IMR-90 (cell line): ENCODE measurements at regions not wholly inside any gene's neighbourhood (a gene's known extent, or its start where the extent isn't known, plus 50 kb on each side); places are given as distances from the start of the nearest gene placed in this dataset.

Source experiments
- ATAC-seq: fragments of 200-7000 bp; cut with Tn5 transposase; 2 replicates; pipeline ENCODE4 v1.9.1; 2020; ENCODE audit warnings: low read depth, mild to moderate bottlenecking, moderate library complexity
- BruUV-seq: library from RNA; stranded (reverse); fragments of 400-500 nt; replicated peaks from 2 replicates; lab custom pipeline; 2021; lab: Mats Ljungman, UMichigan
- CTCF ChIA-PET: fragments of 300-600 bp; formaldehyde crosslinking; extraction: SDS; loops from one replicate; lab custom pipeline; 2021; ENCODE audit warnings: antibody characterized with exemption; lab: Yijun Ruan, JAX
- POLR2A ChIA-PET: fragments of 300-600 bp; sonication (Branson Sonifier 250); formaldehyde crosslinking; loops from one replicate; lab custom pipeline; 2022; ENCODE audit warnings: antibody characterized with exemption; ENCODE audit not compliant: unreplicated experiment; lab: Charles Lee
- DNase-seq: peaks from one replicate; pipeline ENCODE4 v3.0.0; 2013
- H2AFZ ChIP-seq: replicated peaks from 2 replicates; pipeline ENCODE3; 2013; ENCODE audit warnings: low read length, mild to moderate bottlenecking; ENCODE audit not compliant: poor library complexity
- H2AK5ac ChIP-seq: 2 replicates; pipeline ENCODE4 v1.6.1; 2013; ENCODE audit warnings: low read depth, low read length, inconsistent platforms
- H2AK9ac ChIP-seq: replicated peaks from 2 replicates; pipeline ENCODE3; 2013; ENCODE audit warnings: mild to moderate bottlenecking, low read depth, low read length, moderate library complexity; ENCODE audit not compliant: poor library complexity
- H2BK120ac ChIP-seq: 2 replicates; pipeline ENCODE4 v1.6.1; 2013; ENCODE audit warnings: low read depth, low read length, inconsistent platforms
- H2BK15ac ChIP-seq: 3 replicates; pipeline ENCODE4 v1.6.1; 2013; ENCODE audit warnings: low read depth, low read length, inconsistent platforms
- H2BK20ac ChIP-seq: 2 replicates; pipeline ENCODE4 v1.6.1; 2013; ENCODE audit warnings: low read depth, mild to moderate bottlenecking, inconsistent platforms, low read length, moderate library complexity
- H2BK5ac ChIP-seq: 2 replicates; pipeline ENCODE4 v1.6.1; 2013; ENCODE audit warnings: mild to moderate bottlenecking, low read depth, low read length, inconsistent platforms; ENCODE audit not compliant: poor library complexity, severe bottlenecking
- H3K14ac ChIP-seq: replicated peaks from 2 replicates; pipeline ENCODE4 v1.6.1; 2013; ENCODE audit warnings: low read depth, low read length, inconsistent platforms
- H3K18ac ChIP-seq: 2 replicates; pipeline ENCODE4 v1.6.1; 2013; ENCODE audit warnings: low read depth, low read length, control low read depth
- H3K23ac ChIP-seq: 2 replicates; pipeline ENCODE4 v1.6.1; 2013; ENCODE audit warnings: low read depth, low read length, inconsistent platforms
- H3K27ac ChIP-seq: 2 replicates; pipeline ENCODE4 v1.5.1; 2013; ENCODE audit warnings: mild to moderate bottlenecking, control low read depth, low read length; ENCODE audit not compliant: insufficient read depth
- H3K27me3 ChIP-seq: 2 replicates; pipeline ENCODE4 v1.6.1; 2013; ENCODE audit warnings: low read length; ENCODE audit not compliant: control insufficient read depth, insufficient read depth
- H3K36me3 ChIP-seq: 2 replicates; pipeline ENCODE4 v1.6.1; 2013; ENCODE audit warnings: low read length, mixed read lengths; ENCODE audit not compliant: control insufficient read depth, insufficient read depth
- H3K4ac ChIP-seq: 2 replicates; pipeline ENCODE4 v1.6.1; 2013; ENCODE audit warnings: low read depth, low read length, inconsistent platforms
- H3K4me1 ChIP-seq: 2 replicates; pipeline ENCODE4 v1.6.1; 2013; ENCODE audit warnings: low read length, mixed read lengths; ENCODE audit not compliant: control insufficient read depth, insufficient read depth
- H3K4me2 ChIP-seq: 2 replicates; pipeline ENCODE4 v1.6.1; 2013; ENCODE audit warnings: low read depth, mild to moderate bottlenecking, control low read depth, low read length, moderate library complexity
- H3K4me3 ChIP-seq: 2 replicates; pipeline ENCODE4 v1.5.1; 2013; ENCODE audit warnings: low read depth, mild to moderate bottlenecking, control low read depth, low read length, moderate library complexity; ENCODE audit not compliant: insufficient read depth
- H3K56ac ChIP-seq: 2 replicates; pipeline ENCODE4 v1.6.1; 2013; ENCODE audit warnings: low read length, inconsistent platforms; ENCODE audit not compliant: insufficient read depth; ENCODE audit errors: extremely low read depth
- H3K79me1 ChIP-seq, 2 experiments: 2 replicates each; pipeline ENCODE4 v1.6.1; 2013; ENCODE audit warnings: low read length in 2 of 2, inconsistent platforms in 1 of 2, low read depth in 1 of 2
- H3K9ac ChIP-seq: 2 replicates; pipeline ENCODE4 v1.6.1; 2013; ENCODE audit warnings: low read depth, low read length, control low read depth
- H3K9me1 ChIP-seq: 2 replicates; pipeline ENCODE4 v1.6.1; 2013; ENCODE audit warnings: low read length, inconsistent platforms; ENCODE audit not compliant: insufficient read depth
- H3K9me3 ChIP-seq: 2 replicates; pipeline ENCODE4 v1.6.1; 2013; ENCODE audit warnings: low read length; ENCODE audit not compliant: control insufficient read depth, insufficient read depth
- H4K20me1 ChIP-seq: 2 replicates; pipeline ENCODE4 v1.6.1; 2013; ENCODE audit warnings: low read length, inconsistent platforms; ENCODE audit not compliant: insufficient read depth
- H4K5ac ChIP-seq: 2 replicates; pipeline ENCODE4 v1.6.1; 2013; ENCODE audit warnings: mild to moderate bottlenecking, low read depth, low read length, control low read depth
- H4K8ac ChIP-seq, 2 experiments: 2 replicates each; pipeline ENCODE4 v1.6.1; 2013; ENCODE audit warnings: low read depth in 2 of 2, low read length in 2 of 2, control low read depth in 1 of 2, inconsistent platforms in 1 of 2
- H4K91ac ChIP-seq: 2 replicates; pipeline ENCODE4 v1.6.1; 2013; ENCODE audit warnings: low read depth, low read length, inconsistent platforms; ENCODE audit not compliant: insufficient read depth
- BHLHE40 ChIP-seq: fragments of 150-350 bp; IDR thresholded peaks from 2 replicates; pipeline ENCODE4 v1.6.1; 2016; ENCODE audit warnings: mild to moderate bottlenecking, low read depth, low read length
- CEBPB ChIP-seq: IDR thresholded peaks from 2 replicates; pipeline ENCODE4 v1.6.1; 2012; ENCODE audit warnings: low read depth, low read length, improper control_type of control experiment
- CHD1 ChIP-seq: IDR thresholded peaks from 2 replicates; pipeline ENCODE4 v1.6.1; 2012; ENCODE audit warnings: low read depth, low read length, improper control_type of control experiment
- FOS ChIP-seq: fragments of 150-350 bp; IDR thresholded peaks from 2 replicates; pipeline ENCODE4 v1.6.1; 2016; ENCODE audit warnings: low read depth, low read length
- MAFK ChIP-seq: IDR thresholded peaks from 2 replicates; pipeline ENCODE4 v1.6.1; 2012; ENCODE audit warnings: low read depth, low read length, improper control_type of control experiment
- MAZ ChIP-seq: IDR thresholded peaks from 2 replicates; pipeline ENCODE4 v1.6.1; 2012; ENCODE audit warnings: low read depth, mild to moderate bottlenecking, low read length, improper control_type of control experiment, moderate library complexity, borderline replicate concordance
- MXI1 ChIP-seq: IDR thresholded peaks from 2 replicates; pipeline ENCODE4 v1.6.1; 2012; ENCODE audit warnings: low read depth, mild to moderate bottlenecking, low read length, moderate library complexity, borderline replicate concordance
- NFE2L2 ChIP-seq: fragments of 150-350 bp; IDR thresholded peaks from 2 replicates; pipeline ENCODE4 v1.6.1; 2016; ENCODE audit warnings: low read depth, mild to moderate bottlenecking, low read length
- POLR2A ChIP-seq: IDR thresholded peaks from 2 replicates; pipeline ENCODE4 v1.6.1; 2012; ENCODE audit warnings: mild to moderate bottlenecking, low read depth, low read length
- RAD21 ChIP-seq: IDR thresholded peaks from 2 replicates; pipeline ENCODE4 v1.6.1; 2012; ENCODE audit warnings: low read length, improper control_type of control experiment
- RCOR1 ChIP-seq: IDR thresholded peaks from 2 replicates; pipeline ENCODE4 v1.6.1; 2012; ENCODE audit warnings: mild to moderate bottlenecking, low read length, improper control_type of control experiment; ENCODE audit not compliant: insufficient replicate concordance
- RFX5 ChIP-seq: IDR thresholded peaks from 2 replicates; pipeline ENCODE4 v1.8.0; 2012; ENCODE audit warnings: low read depth, mild to moderate bottlenecking, low read length, moderate library complexity
- SMC3 ChIP-seq: fragments of 150-350 bp; IDR thresholded peaks from 2 replicates; pipeline ENCODE4 v1.6.1; 2016; ENCODE audit warnings: low read depth, mild to moderate bottlenecking, antibody characterized with exemption, low read length, moderate library complexity
- WGBS, 2 experiments: methylation state at CpG; one replicate each; pipeline versions ENCODE4 v1.1.5 to v1.1.7; 2013; ENCODE audit warnings: missing lambda C conversion rate in 2 of 2; ENCODE audit not compliant: insufficient read length in 1 of 2; ENCODE audit errors: extremely low coverage in 2 of 2; 5-methylcytosine and 5-hydroxymethylcytosine counted together
- dilution Hi-C: fragments of 300-500 bp; cut with HindIII; formaldehyde crosslinking; loops from one replicate; pipeline ENCODE4 v1.14.3; 2018; ENCODE audit warnings: low sequenced_read_pairs; ENCODE audit not compliant: unreplicated experiment
- in situ Hi-C: fragments of 300-500 bp; cut with MboI; formaldehyde crosslinking; loops from 3 replicates; pipeline ENCODE4 v1.14.3; 2019; ENCODE audit warnings: low sequenced_read_pairs, inconsistent platforms, mixed read lengths
- intact Hi-C: fragments of 100-400 bp; cut with micrococcal nuclease; formaldehyde crosslinking; loops from 2 replicates; pipeline ENCODE4 v1.10.0; 2022
- TF ChIP-seq, protein P1 (sequence below): fragments of 150-350 bp; IDR thresholded peaks from 2 replicates; pipeline ENCODE4 v1.6.1; 2017; ENCODE audit warnings: mild to moderate bottlenecking, antibody characterized with exemption, low read length, low read depth
- TF ChIP-seq, protein P2 (sequence below): fragments of 150-350 bp; IDR thresholded peaks from 2 replicates; pipeline ENCODE4 v1.6.1; 2016; ENCODE audit warnings: low read depth, mild to moderate bottlenecking, low read length, moderate library complexity, borderline replicate concordance
- TF ChIP-seq, protein P3 (sequence below): conservative IDR thresholded peaks from 2 replicates; pipeline ENCODE4 v1.5.1; 2012; ENCODE audit warnings: mild to moderate bottlenecking, low read depth, low read length, improper control_type of control experiment

GRCh38 chr6:169953686-169954085 lies 202.3 kb downstream of the ERMARD start:
- no peak overlapping the region for H3K4me2 ChIP-seq
- no peak overlapping the region for H4K8ac ChIP-seq
- intact Hi-C loops: no loop called here
- no peak for DNase-seq
- H4K91ac ChIP-seq: no peak overlapping the region
- no peak overlapping the region for H3K4ac ChIP-seq
- no peak for ATAC-seq
- no peak overlapping the region for H2BK20ac ChIP-seq
- BruUV-seq: no TSS peak
- no peak overlapping the region for H3K23ac ChIP-seq
- H3K56ac ChIP-seq: no peak overlapping the region
- no peak overlapping the region for H2BK5ac ChIP-seq
- H3K9me3 ChIP-seq: peaks cover 21% of the 10 kb centered on the region
- H3K79me1 ChIP-seq: no peaks in the 10 kb centered on the region
- dilution Hi-C loops: no loop called here
- H2BK15ac ChIP-seq: no peak overlapping the region
- no peak overlapping the region for H3K4me3 ChIP-seq
- WGBS, 2 experiments: no CpG with 5 or more reads among the region's 3 CpGs
- in situ Hi-C loops: no loop called here
- no peaks in the 10 kb centered on the region for H4K20me1 ChIP-seq
- POLR2A ChIA-PET: no interaction called here
- no peak overlapping the region for H2BK120ac ChIP-seq
- no peak overlapping the region for H2AFZ ChIP-seq
- H4K5ac ChIP-seq: no peak overlapping the region
- H3K36me3 ChIP-seq: no peaks in the 10 kb centered on the region
- H2AK9ac ChIP-seq: no peak overlapping the region
- no peak overlapping the region for H2AK5ac ChIP-seq
- no peaks in the 10 kb centered on the region for H3K27me3 ChIP-seq
- no peaks in the 10 kb centered on the region for H3K4me1 ChIP-seq
- no peak overlapping the region for H3K27ac ChIP-seq
- no peak overlapping the region for H3K18ac ChIP-seq
- CTCF ChIA-PET: no interaction called here
- TF ChIP-seq, protein P1, sequence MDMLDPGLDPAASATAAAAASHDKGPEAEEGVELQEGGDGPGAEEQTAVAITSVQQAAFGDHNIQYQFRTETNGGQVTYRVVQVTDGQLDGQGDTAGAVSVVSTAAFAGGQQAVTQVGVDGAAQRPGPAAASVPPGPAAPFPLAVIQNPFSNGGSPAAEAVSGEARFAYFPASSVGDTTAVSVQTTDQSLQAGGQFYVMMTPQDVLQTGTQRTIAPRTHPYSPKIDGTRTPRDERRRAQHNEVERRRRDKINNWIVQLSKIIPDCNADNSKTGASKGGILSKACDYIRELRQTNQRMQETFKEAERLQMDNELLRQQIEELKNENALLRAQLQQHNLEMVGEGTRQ: no peak
- TF ChIP-seq CHD1: no peak
- TF ChIP-seq BHLHE40: no peak
- TF ChIP-seq NFE2L2: no peak
- TF ChIP-seq POLR2A: no peak
- no peak for TF ChIP-seq SMC3
- TF ChIP-seq FOS: no peak
- TF ChIP-seq MXI1: no peak
- no peak for TF ChIP-seq RCOR1
- no peak for TF ChIP-seq MAFK
- no peak for TF ChIP-seq RFX5
- TF ChIP-seq MAZ: no peak
- no peak for TF ChIP-seq RAD21
- TF ChIP-seq, protein P2, sequence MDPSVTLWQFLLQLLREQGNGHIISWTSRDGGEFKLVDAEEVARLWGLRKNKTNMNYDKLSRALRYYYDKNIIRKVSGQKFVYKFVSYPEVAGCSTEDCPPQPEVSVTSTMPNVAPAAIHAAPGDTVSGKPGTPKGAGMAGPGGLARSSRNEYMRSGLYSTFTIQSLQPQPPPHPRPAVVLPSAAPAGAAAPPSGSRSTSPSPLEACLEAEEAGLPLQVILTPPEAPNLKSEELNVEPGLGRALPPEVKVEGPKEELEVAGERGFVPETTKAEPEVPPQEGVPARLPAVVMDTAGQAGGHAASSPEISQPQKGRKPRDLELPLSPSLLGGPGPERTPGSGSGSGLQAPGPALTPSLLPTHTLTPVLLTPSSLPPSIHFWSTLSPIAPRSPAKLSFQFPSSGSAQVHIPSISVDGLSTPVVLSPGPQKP: no peak
- no peak for TF ChIP-seq CEBPB
- TF ChIP-seq, protein P3, sequence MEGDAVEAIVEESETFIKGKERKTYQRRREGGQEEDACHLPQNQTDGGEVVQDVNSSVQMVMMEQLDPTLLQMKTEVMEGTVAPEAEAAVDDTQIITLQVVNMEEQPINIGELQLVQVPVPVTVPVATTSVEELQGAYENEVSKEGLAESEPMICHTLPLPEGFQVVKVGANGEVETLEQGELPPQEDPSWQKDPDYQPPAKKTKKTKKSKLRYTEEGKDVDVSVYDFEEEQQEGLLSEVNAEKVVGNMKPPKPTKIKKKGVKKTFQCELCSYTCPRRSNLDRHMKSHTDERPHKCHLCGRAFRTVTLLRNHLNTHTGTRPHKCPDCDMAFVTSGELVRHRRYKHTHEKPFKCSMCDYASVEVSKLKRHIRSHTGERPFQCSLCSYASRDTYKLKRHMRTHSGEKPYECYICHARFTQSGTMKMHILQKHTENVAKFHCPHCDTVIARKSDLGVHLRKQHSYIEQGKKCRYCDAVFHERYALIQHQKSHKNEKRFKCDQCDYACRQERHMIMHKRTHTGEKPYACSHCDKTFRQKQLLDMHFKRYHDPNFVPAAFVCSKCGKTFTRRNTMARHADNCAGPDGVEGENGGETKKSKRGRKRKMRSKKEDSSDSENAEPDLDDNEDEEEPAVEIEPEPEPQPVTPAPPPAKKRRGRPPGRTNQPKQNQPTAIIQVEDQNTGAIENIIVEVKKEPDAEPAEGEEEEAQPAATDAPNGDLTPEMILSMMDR: no peak
- no peaks in the 10 kb centered on the region for H3K9me1 ChIP-seq
- H3K14ac ChIP-seq: no peak overlapping the region
- H3K9ac ChIP-seq: no peak overlapping the region
